ENCODE measurements at regions not wholly inside any gene's neighbourhood (a gene's known extent, or its start where the extent isn't known, plus 50 kb on each side); places are given as distances from the start of the nearest gene placed in this dataset.

DNA sequence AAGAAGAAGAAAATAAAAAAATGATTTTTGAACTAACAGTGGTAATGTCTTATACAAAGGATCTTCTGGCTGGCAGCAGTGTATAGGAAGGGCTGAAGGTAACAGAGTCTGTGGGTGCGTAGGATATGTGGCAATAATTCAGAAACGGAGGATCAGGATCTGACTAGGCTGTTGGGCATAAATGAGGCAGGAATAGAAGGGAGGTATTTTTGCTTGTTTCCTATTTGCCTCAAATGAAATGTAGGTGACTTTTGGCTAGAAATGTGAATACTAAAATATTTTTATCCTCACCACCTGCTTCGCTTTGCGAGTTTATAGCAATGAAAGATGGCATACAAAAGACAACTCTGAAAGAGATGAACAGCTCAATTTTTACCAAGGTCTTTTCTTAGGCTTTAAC, 1086.1 kb upstream of the CELF4 start:
- Histone ChIP-seq H3K23ac (ENCODE audit: insufficient read length) (no peak overlapping the region), H3K36me3 (ENCODE audit: control insufficient read depth in 2 of 4, insufficient read depth in 4 of 4, low read length in 3 of 4) (no peaks in the 10 kb centered on the region), H4K5ac (ENCODE audit: insufficient read length, low read depth, low read length) (no peak overlapping the region), H3K79me1 (ENCODE audit: low read depth, low read length) (no peaks in the 10 kb centered on the region), H2BK20ac (ENCODE audit: low read length) (no peak overlapping the region), H3K9ac (replicated peaks in 1 of 4; ENCODE audit: extremely low read depth in 1 of 4, low read depth in 3 of 4, low read length in 3 of 4) (no peak overlapping the region), H4K20me1 (replicated peaks in 1 of 2; ENCODE audit: control insufficient read depth in 1 of 2, insufficient read depth in 2 of 2, low read length in 2 of 2) (no peaks in the 10 kb centered on the region), H3K27me3 (replicated peaks in 1 of 4; ENCODE audit: control insufficient read depth in 3 of 4, extremely low read depth in 1 of 4, insufficient read depth in 3 of 4, low read length in 3 of 4) (no peaks in the 10 kb centered on the region), H2BK5ac (ENCODE audit: low read depth, low read length) (no peak overlapping the region), H3K18ac (ENCODE audit: extremely low read depth, low read length) (no peak overlapping the region), H4K8ac (ENCODE audit: extremely low read depth, insufficient read depth, low read length) (no peak overlapping the region), H2AK5ac (ENCODE audit: low read depth, low read length) (no peak overlapping the region), H3K79me2 (ENCODE audit: control insufficient read depth in 1 of 2, insufficient read depth in 2 of 2, low read length in 2 of 2) (no peaks in the 10 kb centered on the region), H3K4me3 (ENCODE audit: extremely low read depth in 1 of 4, insufficient read depth in 2 of 4, low read depth in 3 of 4, low read length in 4 of 4) (no peak overlapping the region), H3K56ac (replicated peaks; ENCODE audit: insufficient read length, low read depth, low read length) (no peak overlapping the region), H3K4me1 (replicated peaks in 1 of 4; ENCODE audit: control insufficient read depth in 3 of 4, insufficient read depth in 4 of 4, low read length in 3 of 4) (no peaks in the 10 kb centered on the region), H3K9me3 (ENCODE audit: insufficient read depth in 2 of 2, low read depth in 1 of 2, low read length in 1 of 2) (no peaks in the 10 kb centered on the region), H2BK120ac (replicated peaks; ENCODE audit: low read depth, low read length) (no peak overlapping the region), H4K91ac (replicated peaks; ENCODE audit: insufficient read length, low read length) (no peak overlapping the region), H3K4ac (replicated peaks; ENCODE audit: insufficient read length, low read depth, low read length) (no peak overlapping the region), H3K14ac (ENCODE audit: insufficient read length) (no peak overlapping the region), H2AFZ (ENCODE audit: low read length) (no peak overlapping the region), H3K4me2 (ENCODE audit: insufficient read depth in 1 of 2, low read depth in 2 of 2, low read length in 2 of 2) (no peak overlapping the region), H2BK15ac (ENCODE audit: low read length) (no peak overlapping the region), H3K27ac (ENCODE audit: low read depth, low read length) (no peak overlapping the region), H3K23me2 (ENCODE audit: low read depth, low read length) (no peaks in the 10 kb centered on the region), H2BK12ac (ENCODE audit: low read depth, low read length) (no peak overlapping the region)
- ChIA-PET CTCF (ENCODE audit: partially characterized antibody) (interaction anchor here (0.6 to 0.9 kb wide), 3 partner anchors 14 to 1063 kb away, joined by 3 to 4 read pairs (median 3); no protein-coding TSS in a partner anchor), POLR2A (ENCODE audit: partially characterized antibody) (interaction anchor here (0.7 kb wide), 1 partner anchor 47 kb away, joined by 3 read pairs; no protein-coding TSS in a partner anchor)
- no peak for FAIRE-seq
- no peak for DNase-seq (ENCODE audit: low read depth in 1 of 2, low spot score in 2 of 2)
- WGBS, 2 experiments (ENCODE audit: extremely low coverage in 1 of 2, insufficient coverage in 1 of 2, insufficient read length in 1 of 2, insufficient replicate concordance in 2 of 2, low coverage in 1 of 2, low lambda C conversion rate in 2 of 2, missing lambda C conversion rate in 1 of 2): 90% methylated on average over 4 of the region's 4 CpGs; no CpG with 5 or more reads in 1 of the 2 experiments
- TF ChIP-seq CHD2 (IDR thresholded peaks at IDR 0.05; ENCODE audit: low read length) (no peak), SIRT6 (IDR thresholded peaks at IDR 0.05; ENCODE audit: low read length) (no peak), RBBP5 (IDR thresholded peaks at IDR 0.05; ENCODE audit: borderline replicate concordance, low read depth, low read length) (no peak), TAF1 (IDR thresholded peaks at IDR 0.05; ENCODE audit: low read depth, low read length) (no peak), SUZ12 (IDR thresholded peaks at IDR 0.05; ENCODE audit: low read length) (no peak), POLR2A (IDR thresholded peaks at IDR 0.05; ENCODE audit: control extremely low read depth in 1 of 2, low read depth in 2 of 2, low read length in 2 of 2) (no peak), POU5F1 (IDR thresholded peaks at IDR 0.05; ENCODE audit: low read depth, low read length) (no peak)
- TF ChIP-seq, protein P1, sequence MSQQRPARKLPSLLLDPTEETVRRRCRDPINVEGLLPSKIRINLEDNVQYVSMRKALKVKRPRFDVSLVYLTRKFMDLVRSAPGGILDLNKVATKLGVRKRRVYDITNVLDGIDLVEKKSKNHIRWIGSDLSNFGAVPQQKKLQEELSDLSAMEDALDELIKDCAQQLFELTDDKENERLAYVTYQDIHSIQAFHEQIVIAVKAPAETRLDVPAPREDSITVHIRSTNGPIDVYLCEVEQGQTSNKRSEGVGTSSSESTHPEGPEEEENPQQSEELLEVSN (IDR thresholded peaks at IDR 0.05): no peak

Data from H1 (cell line).